OCI-LY1 (cell line): ENCODE measurements at regions not wholly inside any gene's neighbourhood (a gene's known extent, or its start where the extent isn't known, plus 50 kb on each side); places are given as distances from the start of the nearest gene placed in this dataset.

Experiments
- CTCF ChIP-seq: fragments of 200-600 bp; sonication (generic), shearing (Covaris generic); IDR thresholded peaks from 2 replicates; pipeline ENCODE4 v1.5.1; 2017; ENCODE audit warnings: mild to moderate bottlenecking, antibody characterized with exemption, low read length, moderate library complexity, mixed read lengths
- EZH2 ChIP-seq: fragments of 200-600 bp; sonication (generic), shearing (Covaris generic); IDR thresholded peaks from 2 replicates; pipeline ENCODE4 v1.8.0; 2017; ENCODE audit warnings: borderline replicate concordance, mixed run types, mild to moderate bottlenecking, antibody characterized with exemption, low read length, moderate library complexity, mixed read lengths

DNA sequence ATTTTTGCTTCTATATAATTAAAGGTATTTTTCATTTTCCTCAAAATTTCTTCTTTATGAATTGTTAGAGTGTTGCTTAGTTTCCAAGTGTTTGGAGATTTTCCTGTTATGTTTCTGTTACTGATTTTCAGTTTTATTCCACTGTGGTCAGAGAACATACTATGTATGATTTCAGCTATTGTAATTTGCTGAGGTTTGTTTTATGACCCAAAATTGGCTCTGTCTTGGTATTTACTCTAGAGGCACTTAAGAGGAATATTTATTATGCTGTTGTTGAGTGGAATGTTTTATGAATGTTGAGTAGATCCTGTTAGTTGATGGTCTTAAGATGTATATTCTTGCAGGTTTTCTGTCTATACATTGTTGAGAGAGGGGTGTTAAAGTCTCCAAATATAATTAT lies 263.5 kb downstream of the PABPC4L start:
- TF ChIP-seq CTCF (no peak), EZH2 (no peak)
